Smooth muscle cell (in vitro differentiated cells): ENCODE measurements at regions not wholly inside any gene's neighbourhood (a gene's known extent, or its start where the extent isn't known, plus 50 kb on each side); places are given as distances from the start of the nearest gene placed in this dataset. TPM values are rescaled to one million over a fixed set of nuclear protein-coding genes. Genes with fewer than 3 reads are reported as not detected.
"Not testable (repeated sequence)": the region's sequence is repeated elsewhere in the genome, so short reads cannot be mapped to it uniquely, and the experiment has no call there.

Source experiments
- DNase-seq: peaks from one replicate; lab custom pipeline; 2025; ENCODE audit not compliant: unreplicated experiment; lab: John Stamatoyannopoulos, UW
- H2AFZ ChIP-seq: fragments of 200-600 bp; sonication (generic); 2 replicates; pipeline ENCODE4 v1.6.0; 2016; ENCODE audit warnings: antibody characterized with exemption, low read depth, mild to moderate bottlenecking
- H3F3A ChIP-seq: fragments of 200-600 bp; sonication (generic); 2 replicates; pipeline ENCODE4 v1.6.0; 2017; ENCODE audit warnings: antibody characterized with exemption, low read depth
- H3K27ac ChIP-seq: fragments of 200-600 bp; sonication (generic); 2 replicates; pipeline ENCODE4 v1.5.1; 2016; ENCODE audit warnings: low read depth, mild to moderate bottlenecking
- H3K27me3 ChIP-seq: fragments of 200-600 bp; sonication (generic); 2 replicates; pipeline ENCODE4 v1.6.1; 2016; ENCODE audit warnings: low read depth, mild to moderate bottlenecking
- H3K36me3 ChIP-seq: fragments of 200-600 bp; sonication (generic); 2 replicates; pipeline ENCODE4 v1.5.1; 2016; ENCODE audit warnings: low read depth
- H3K4me1 ChIP-seq: fragments of 200-600 bp; sonication (generic); 2 replicates; pipeline ENCODE4 v1.5.1; 2016; ENCODE audit warnings: low read depth
- H3K4me2 ChIP-seq: fragments of 200-600 bp; sonication (generic); 2 replicates; pipeline ENCODE4 v1.6.0; 2016; ENCODE audit warnings: mild to moderate bottlenecking
- H3K4me3 ChIP-seq: fragments of 200-600 bp; sonication (generic); 2 replicates; pipeline ENCODE4 v1.5.1; 2016; ENCODE audit warnings: mild to moderate bottlenecking
- H3K79me2 ChIP-seq: fragments of 200-600 bp; sonication (generic); 2 replicates; pipeline ENCODE4 v1.6.0; 2016; ENCODE audit warnings: low read depth, mild to moderate bottlenecking
- H3K9ac ChIP-seq: fragments of 200-600 bp; sonication (generic); 2 replicates; pipeline ENCODE4 v1.6.0; 2016; ENCODE audit warnings: low read depth
- H3K9me3 ChIP-seq: fragments of 200-600 bp; sonication (generic); replicated peaks from 2 replicates; pipeline ENCODE4 v1.5.1; 2016; ENCODE audit warnings: low read depth
- H4K20me1 ChIP-seq: fragments of 200-600 bp; sonication (generic); 2 replicates; pipeline ENCODE4 v1.6.0; 2016; ENCODE audit warnings: low read depth
- WGBS: methylation state at CpG from one replicate; pipeline ENCODE4 v1.1.7; 2016; ENCODE audit warnings: low lambda C conversion rate; 5-methylcytosine and 5-hydroxymethylcytosine counted together
- small RNA-seq: library from RNA; depleted of rRNA; stranded (forward); fragments of <200 nt; gene quantifications from one replicate; pipeline ENCODE3, GENCODE V24; 2014
- TF ChIP-seq, protein P1 (sequence below): fragments of 200-600 bp; sonication (generic); IDR thresholded peaks from 2 replicates; pipeline ENCODE4 v1.5.1; 2017; ENCODE audit warnings: borderline replicate concordance, mild to moderate bottlenecking, antibody characterized with exemption; ENCODE audit not compliant: insufficient read depth, poor library complexity, severe bottlenecking

DNA sequence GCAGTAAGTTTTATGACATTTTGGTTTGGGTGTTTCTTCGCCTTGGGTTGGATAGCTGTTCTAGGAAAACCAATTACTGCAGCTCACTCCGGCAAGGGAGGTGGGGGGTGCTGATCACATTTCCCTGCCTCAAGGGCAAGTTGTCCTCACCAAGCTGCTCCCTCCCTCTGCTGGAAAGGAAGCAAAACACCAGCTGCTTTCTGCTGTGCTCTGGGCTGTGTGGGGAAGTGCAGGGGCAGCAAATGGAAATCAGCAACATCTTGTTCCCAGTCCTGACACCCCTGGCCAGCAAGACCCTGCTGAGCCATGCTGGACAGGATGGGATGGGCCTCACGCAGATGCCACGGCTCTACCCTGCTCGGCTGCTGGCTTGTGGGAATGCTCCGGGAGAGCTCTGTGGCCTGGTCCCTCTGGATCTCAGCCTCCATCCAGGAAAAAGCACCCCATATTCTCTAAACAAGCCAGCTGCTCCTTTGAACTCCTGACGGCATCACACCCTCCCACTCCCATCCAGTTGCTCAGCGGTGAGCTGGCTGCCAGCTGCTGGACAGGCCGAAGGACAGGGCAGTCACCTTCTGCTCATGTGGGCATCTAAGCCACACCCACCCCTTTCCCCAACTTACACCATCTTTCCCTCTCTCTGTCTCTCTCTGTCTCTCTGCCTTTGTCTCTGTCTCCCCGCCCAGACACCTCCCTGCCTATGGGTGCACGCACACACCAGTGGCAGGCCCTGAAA, 52.4 kb upstream of the EIF5 start:
- no peaks in the 10 kb centered on the region for H3F3A ChIP-seq
- no peaks in the 10 kb centered on the region for H3K79me2 ChIP-seq
- no peaks in the 10 kb centered on the region for H4K20me1 ChIP-seq
- H3K9me3 ChIP-seq = no peaks in the 10 kb centered on the region
- no peak overlapping the region for H3K27ac ChIP-seq
- peaks cover 4% of the 10 kb centered on the region for H3K27me3 ChIP-seq
- no peak for DNase-seq
- H3K4me3 ChIP-seq = no peak overlapping the region
- TF ChIP-seq, protein P1, sequence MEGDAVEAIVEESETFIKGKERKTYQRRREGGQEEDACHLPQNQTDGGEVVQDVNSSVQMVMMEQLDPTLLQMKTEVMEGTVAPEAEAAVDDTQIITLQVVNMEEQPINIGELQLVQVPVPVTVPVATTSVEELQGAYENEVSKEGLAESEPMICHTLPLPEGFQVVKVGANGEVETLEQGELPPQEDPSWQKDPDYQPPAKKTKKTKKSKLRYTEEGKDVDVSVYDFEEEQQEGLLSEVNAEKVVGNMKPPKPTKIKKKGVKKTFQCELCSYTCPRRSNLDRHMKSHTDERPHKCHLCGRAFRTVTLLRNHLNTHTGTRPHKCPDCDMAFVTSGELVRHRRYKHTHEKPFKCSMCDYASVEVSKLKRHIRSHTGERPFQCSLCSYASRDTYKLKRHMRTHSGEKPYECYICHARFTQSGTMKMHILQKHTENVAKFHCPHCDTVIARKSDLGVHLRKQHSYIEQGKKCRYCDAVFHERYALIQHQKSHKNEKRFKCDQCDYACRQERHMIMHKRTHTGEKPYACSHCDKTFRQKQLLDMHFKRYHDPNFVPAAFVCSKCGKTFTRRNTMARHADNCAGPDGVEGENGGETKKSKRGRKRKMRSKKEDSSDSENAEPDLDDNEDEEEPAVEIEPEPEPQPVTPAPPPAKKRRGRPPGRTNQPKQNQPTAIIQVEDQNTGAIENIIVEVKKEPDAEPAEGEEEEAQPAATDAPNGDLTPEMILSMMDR = peak; percentile 41
- no peaks in the 10 kb centered on the region for H3K4me1 ChIP-seq
- no peaks in the 10 kb centered on the region for H3K36me3 ChIP-seq
- no peak overlapping the region for H3K4me2 ChIP-seq
- WGBS = 72% methylated on average over 11 of the region's 11 CpGs
- H2AFZ ChIP-seq = no peak overlapping the region
- H3K9ac ChIP-seq = no peak overlapping the region

DNA sequence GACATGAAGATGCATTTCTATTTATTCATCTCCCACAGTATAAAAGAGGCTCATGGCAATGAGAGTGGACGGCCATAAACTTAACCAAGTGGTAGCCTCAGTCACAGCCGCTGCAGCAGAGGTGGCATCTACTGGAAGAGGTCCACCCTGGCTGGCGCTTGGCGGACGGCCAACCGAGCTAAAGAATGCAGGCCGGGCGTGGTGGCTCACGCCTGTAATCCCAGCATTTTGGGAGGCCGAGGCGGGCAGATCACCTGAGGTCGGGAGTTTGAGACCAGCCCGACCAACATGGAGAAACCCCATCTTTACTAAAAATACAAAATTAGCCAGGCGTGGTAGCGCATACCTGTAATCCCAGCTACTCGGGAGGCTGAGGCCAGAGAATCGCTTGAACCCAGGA, 51.7 kb upstream of the EIF5 start:
- DNase-seq, H3K27me3 ChIP-seq, H3K79me2 ChIP-seq, H3K27ac ChIP-seq, H3K36me3 ChIP-seq, H3K9me3 ChIP-seq, H2AFZ ChIP-seq, H3K9ac ChIP-seq, H3K4me3 ChIP-seq, H3K4me2 ChIP-seq, H4K20me1 ChIP-seq, H3F3A ChIP-seq, H3K4me1 ChIP-seq: not testable (repeated sequence)
- 96% methylated on average over 17 of the region's 17 CpGs for WGBS

DNA sequence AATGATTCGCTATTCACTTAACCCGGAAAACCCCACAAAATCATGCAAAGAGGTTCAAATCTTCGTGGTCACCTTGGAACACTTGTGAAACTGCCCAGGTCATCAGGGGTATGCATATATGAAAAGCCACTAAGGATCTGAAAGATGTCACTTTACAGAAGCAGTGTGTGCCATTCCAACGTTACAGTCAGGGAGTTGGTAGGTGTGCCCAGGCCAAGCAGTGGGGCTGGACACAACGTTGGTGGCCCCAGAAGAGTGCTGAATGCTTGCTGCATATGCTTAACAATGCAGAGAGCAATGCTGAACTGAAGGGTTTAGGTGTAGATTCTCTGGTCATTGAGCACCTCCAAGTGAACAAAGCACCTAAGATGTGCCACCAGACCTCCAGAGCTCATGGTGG, 51.1 kb upstream of the EIF5 start:
- Histone ChIP-seq H3K4me2 (no peak overlapping the region), H3K27ac (no peak overlapping the region), H4K20me1 (no peaks in the 10 kb centered on the region), H2AFZ (no peak overlapping the region), H3K79me2 (no peaks in the 10 kb centered on the region), H3K36me3 (no peaks in the 10 kb centered on the region), H3K4me3 (no peak overlapping the region), H3K27me3 (peaks cover 4% of the 10 kb centered on the region), H3K9me3 (no peaks in the 10 kb centered on the region), H3K9ac (no peak overlapping the region), H3F3A (no peaks in the 10 kb centered on the region), H3K4me1 (no peaks in the 10 kb centered on the region)
- DNase-seq = no peak
- WGBS = 95% methylated on average over 5 of the region's 5 CpGs
- TF ChIP-seq, protein P1 = no peak

DNA sequence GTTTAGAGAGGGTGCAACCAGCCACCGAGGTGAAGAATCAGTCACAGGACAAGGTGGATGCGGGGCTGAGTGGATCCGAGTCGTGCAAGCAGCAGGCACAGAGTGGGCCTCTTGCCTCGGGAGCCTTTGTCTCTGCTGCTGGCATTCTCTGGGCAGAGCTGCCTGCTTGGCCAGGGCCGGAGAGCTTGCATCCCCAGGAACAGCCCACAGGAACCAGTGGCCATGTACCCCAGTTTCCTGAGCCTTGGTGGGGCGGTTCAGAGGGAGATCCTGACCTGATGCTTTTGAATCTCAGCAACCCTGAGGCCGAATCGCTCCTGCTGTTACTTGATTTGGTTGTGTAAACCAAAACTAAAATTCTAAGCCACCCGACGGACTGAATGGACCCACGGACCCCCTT, 50.1 kb upstream of the EIF5 start:
- Histone ChIP-seq H3K27ac (no peak overlapping the region), H3K4me1 (no peaks in the 10 kb centered on the region), H4K20me1 (no peaks in the 10 kb centered on the region), H3K79me2 (no peaks in the 10 kb centered on the region), H3K4me3 (no peak overlapping the region), H3F3A (no peaks in the 10 kb centered on the region), H3K9me3 (no peaks in the 10 kb centered on the region), H3K27me3 (no peaks in the 10 kb centered on the region), H2AFZ (no peak overlapping the region), H3K36me3 (no peaks in the 10 kb centered on the region), H3K4me2 (no peak overlapping the region), H3K9ac (no peak overlapping the region)
- 74% methylated on average over 12 of the region's 12 CpGs for WGBS
- DNase-seq = no peak
- TF ChIP-seq, protein P1 = no peak

Small RNA genes lying in the stretch of these regions (small RNA-seq; reads per million reads assigned to genes)
- not detected for gene AL161669.2
